SH-SY5Y (cell line): ENCODE measurements at regions not wholly inside any gene's neighbourhood (a gene's known extent, or its start where the extent isn't known, plus 50 kb on each side); places are given as distances from the start of the nearest gene placed in this dataset.

Source experiments
- GATA2 ChIP-seq: IDR thresholded peaks from 2 replicates; pipeline ENCODE4 v1.6.1; 2011; ENCODE audit warnings: mild to moderate bottlenecking, low read depth, low read length
- GATA3 ChIP-seq: IDR thresholded peaks from 2 replicates; pipeline ENCODE4 v1.6.1; 2011; ENCODE audit warnings: low read depth, mild to moderate bottlenecking, low read length, moderate library complexity

- TF ChIP-seq GATA3 (no peak), GATA2 (no peak)
Measured at GRCh38 chr14:48250575-48250974, 575.2 kb upstream of the MDGA2 start.

- no peak for TF ChIP-seq GATA3
Measured at GRCh38 chr14:48247977-48248376, 572.6 kb upstream of the MDGA2 start.

GRCh38 chr14:48243900-48244299 lies 568.5 kb upstream of the MDGA2 start:
- no peak for TF ChIP-seq GATA2
- no peak for TF ChIP-seq GATA3

DNA sequence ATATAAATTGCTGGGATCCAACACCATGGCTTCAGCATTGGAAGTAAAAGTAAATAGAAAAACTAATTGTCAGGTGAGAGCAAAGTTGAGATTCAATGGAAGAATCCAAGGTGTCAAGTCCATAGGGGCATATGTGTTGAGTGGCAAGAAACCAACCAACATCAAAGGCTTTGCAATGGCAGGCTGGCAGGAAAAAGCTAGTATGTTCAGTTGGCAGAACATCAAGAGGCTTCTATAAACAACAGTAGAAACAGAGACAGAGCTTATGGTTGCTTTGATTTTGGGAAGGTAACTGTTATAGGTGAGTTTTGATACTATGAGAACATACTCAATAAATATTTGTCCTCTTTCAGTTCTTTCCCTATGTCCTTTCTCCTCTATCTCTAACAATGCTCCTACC lies 553.7 kb upstream of the MDGA2 start:
- no peak for TF ChIP-seq GATA2
- TF ChIP-seq GATA3: no peak

- no peak for TF ChIP-seq GATA2
- no peak for TF ChIP-seq GATA3
Measured at GRCh38 chr14:48193893-48194292, 518.5 kb upstream of the MDGA2 start.

DNA sequence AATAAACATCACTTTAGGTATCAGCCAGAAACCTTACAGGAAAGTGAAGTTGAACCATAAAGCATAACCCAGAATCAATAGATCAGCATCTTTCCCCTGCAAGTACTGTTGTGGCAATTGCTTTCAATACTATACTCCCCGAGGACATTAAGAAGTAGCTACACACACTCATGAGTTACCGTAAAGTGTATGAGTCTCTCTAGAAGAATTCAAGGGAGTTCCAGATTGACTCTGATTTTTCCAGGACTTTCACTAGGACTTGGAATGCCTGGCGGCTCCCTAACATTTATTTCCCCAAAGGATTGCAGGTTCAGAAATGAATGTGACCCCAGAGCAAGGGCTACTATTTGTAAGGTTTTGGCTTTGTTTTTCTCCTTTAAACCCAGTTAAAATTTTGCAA lies 465.4 kb upstream of the MDGA2 start:
- TF ChIP-seq GATA3: no peak
- TF ChIP-seq GATA2: no peak

GRCh38 chr14:48129472-48129871 lies 454.1 kb upstream of the MDGA2 start:
- no peak for TF ChIP-seq GATA3
- TF ChIP-seq GATA2: no peak

DNA sequence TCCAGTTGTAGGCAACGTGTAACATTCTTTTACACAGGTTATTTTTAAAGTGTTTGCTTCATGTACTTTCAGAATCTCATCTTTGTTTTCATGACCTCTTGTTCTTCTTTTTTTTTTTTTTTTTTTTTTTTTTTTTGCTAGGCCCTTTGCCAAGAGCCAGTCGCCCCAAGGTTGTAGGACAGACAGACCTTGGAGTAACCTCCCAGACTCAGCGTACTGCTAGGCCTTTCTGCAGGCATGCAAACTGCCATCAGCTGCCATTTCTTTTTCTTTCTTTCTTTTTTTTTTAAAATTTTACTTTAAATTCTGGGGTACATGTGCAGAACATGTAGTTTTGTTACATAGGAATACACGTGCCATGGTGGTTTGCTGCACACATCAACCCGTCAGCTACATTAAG lies 452.3 kb upstream of the MDGA2 start:
- TF ChIP-seq GATA2 (no peak), GATA3 (no peak)

GRCh38 chr14:48125654-48126053 lies 450.2 kb upstream of the MDGA2 start:
- TF ChIP-seq GATA2 (no peak), GATA3 (no peak)

DNA sequence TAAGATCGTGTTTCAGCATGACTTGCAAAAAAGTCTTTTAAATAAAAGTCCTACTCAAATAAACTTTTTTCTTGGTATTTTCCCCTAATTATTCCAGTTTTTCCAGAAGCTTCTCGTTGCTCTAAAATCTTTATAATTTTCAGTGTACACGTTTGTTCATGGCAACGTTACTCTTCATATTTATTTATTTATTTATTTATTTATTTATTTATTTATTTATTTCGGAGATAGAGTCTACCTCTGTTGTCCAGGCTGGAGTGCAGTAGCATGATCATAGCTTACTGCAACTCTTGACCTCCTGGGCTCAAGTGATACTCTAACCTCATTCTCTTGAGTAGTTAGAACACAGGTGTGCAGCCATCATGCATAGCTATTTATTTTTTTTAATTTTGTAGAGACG lies 438.3 kb upstream of the MDGA2 start:
- no peak for TF ChIP-seq GATA2
- TF ChIP-seq GATA3: no peak

DNA sequence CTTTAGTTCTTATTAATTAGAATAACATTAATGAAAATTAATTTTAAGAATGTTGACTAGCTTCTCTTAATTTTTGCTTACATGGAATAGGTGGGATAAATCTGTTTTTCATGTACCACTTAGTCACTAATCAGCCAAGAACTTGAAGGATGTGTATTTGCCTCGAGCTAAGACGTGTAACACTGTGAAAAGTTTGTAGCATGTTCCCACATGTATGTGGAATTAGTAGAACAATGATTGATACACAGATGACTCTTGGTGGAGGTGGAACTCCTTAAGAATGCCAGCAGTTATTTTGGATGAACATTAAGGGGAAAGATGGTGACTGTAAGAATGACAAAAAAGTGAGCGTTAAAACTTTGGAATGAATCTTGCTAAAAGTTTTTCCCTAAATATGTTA lies 435.7 kb upstream of the MDGA2 start:
- TF ChIP-seq GATA3: no peak
- TF ChIP-seq GATA2: no peak

DNA sequence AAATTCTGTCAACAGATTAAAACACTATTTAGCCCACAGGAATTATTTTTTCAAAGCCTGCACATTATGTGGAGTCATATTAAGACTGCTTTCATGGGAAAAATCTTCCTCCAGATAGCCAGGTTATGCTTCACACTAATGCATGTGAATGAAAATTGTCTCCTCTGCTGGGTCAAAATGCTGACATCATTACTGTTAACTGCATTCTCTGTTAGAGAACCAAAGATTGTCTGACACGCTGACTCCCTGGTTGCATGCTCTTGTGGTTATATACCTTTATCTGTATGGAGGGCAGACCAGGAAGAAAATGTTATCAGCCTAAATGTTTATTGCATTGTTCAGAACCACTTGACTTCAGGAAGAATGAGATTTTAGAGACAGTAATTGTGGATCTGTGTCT lies 432.2 kb upstream of the MDGA2 start:
- no peak for TF ChIP-seq GATA2
- no peak for TF ChIP-seq GATA3

DNA sequence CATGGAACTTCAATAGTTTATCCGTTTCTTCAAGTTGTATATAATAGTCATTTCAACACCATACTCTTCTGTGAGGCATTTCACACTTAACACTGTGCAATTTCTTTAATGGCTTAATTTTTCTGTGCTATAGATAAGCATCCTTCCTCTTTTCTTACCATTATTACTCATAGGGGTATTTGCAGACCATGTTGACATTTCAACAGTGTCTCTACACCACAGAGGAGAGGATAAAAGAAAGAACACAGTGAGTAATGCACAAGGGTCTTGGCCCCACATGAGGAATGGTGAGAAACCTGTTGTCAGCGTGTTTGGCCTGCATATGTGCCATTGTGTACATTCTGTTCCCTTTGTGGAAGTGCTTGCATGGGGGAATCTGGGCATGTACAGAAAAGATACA lies 421.5 kb upstream of the MDGA2 start:
- no peak for TF ChIP-seq GATA2
- no peak for TF ChIP-seq GATA3

GRCh38 chr14:48086516-48086915 lies 411.1 kb upstream of the MDGA2 start:
- TF ChIP-seq GATA3 (no peak), GATA2 (no peak)

DNA sequence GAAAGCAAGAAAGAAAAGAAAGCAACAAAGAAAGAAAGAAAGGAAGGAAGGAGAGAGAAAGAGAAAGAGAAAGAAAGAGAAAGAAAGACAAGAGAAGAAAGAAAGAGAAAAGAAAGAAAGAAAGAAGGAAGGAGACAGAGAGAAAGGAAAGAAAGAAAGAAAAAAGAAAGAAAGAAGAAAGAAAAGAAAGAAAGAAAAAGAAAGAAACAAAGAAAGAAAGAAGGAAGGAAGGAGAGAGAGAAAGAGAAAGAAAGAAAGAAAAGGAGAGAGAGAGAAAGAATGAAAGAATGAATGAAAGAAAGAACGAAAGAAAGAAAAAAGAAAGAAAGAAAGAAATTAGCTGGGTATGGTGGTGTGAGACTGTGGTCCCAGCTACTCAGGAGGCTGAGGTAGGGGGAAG lies 400.1 kb upstream of the MDGA2 start:
- TF ChIP-seq GATA2 (no peak), GATA3 (no peak)

DNA sequence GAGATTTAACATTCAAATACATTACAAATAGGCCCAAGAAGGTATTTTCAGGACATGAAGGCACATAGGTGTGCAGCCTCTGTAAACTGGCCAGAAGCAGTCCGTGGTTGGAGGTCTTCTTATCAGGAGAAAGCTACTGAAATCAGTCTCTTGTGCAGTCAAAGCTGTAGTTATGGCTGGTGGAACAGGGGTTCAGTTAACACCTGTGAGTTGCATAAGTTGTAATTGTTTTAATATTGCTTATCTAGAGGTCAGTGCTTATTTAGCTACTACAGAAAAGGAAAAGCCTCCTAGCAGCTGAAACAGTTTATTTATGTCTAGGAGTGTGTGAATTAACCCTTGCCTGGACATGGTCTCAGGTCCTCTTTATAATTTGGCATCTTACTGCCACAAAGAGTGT lies 377.6 kb upstream of the MDGA2 start:
- no peak for TF ChIP-seq GATA3
- TF ChIP-seq GATA2: no peak
